Naive B cell (primary cell): ENCODE measurements at regions not wholly inside any gene's neighbourhood (a gene's known extent, or its start where the extent isn't known, plus 50 kb on each side); places are given as distances from the start of the nearest gene placed in this dataset.

Experiments
- ATAC-seq, 2 donors: fragments of 150-1000 bp; cut with Tn5 transposase; 2 replicates each; pipeline ENCODE4 v1.10.0; 2021; ENCODE audit warnings: low read depth in 2 of 2, mild to moderate bottlenecking in 2 of 2, moderate library complexity in 2 of 2
- DNase-seq: peaks from one replicate; pipeline ENCODE4 v3.0.0; 2022
- H3K27ac Mint-ChIP-seq, 6 donors: one replicate each; pipeline ENCODE4 v1.8.0; 2020 to 2022; ENCODE audit warnings: mild to moderate bottlenecking in 6 of 6, mixed read lengths in 6 of 6, moderate library complexity in 5 of 6, inconsistent platforms in 2 of 6
- H3K27me3 Mint-ChIP-seq, 3 donors: one replicate each; pipeline ENCODE4 v1.8.0; 2021 to 2022; ENCODE audit warnings: mixed read lengths in 3 of 3, mild to moderate bottlenecking in 1 of 3
- H3K36me3 Mint-ChIP-seq, 2 donors: one replicate each; pipeline ENCODE4 v1.8.0; 2020 to 2022; ENCODE audit warnings: mixed read lengths in 2 of 2, inconsistent platforms in 1 of 2, mild to moderate bottlenecking in 1 of 2
- H3K4me1 Mint-ChIP-seq, 3 donors: one replicate each; pipeline ENCODE4 v1.8.0; 2020 to 2022; ENCODE audit warnings: mixed read lengths in 3 of 3, inconsistent platforms in 1 of 3, mild to moderate bottlenecking in 1 of 3, moderate library complexity in 1 of 3
- H3K4me3 Mint-ChIP-seq, 8 donors: one replicate each; pipeline ENCODE4 v1.8.0; 2020 to 2022; ENCODE audit warnings: mild to moderate bottlenecking in 8 of 8, mixed read lengths in 8 of 8, moderate library complexity in 8 of 8, inconsistent platforms in 2 of 8
- H3K9me3 Mint-ChIP-seq, 7 donors: one replicate each; pipeline ENCODE4 v1.8.0; 2020 to 2022; ENCODE audit warnings: mixed read lengths in 7 of 7, mild to moderate bottlenecking in 5 of 7, inconsistent platforms in 2 of 7, moderate library complexity in 1 of 7

GRCh38 chr20:59406446-59406845, 106.0 kb downstream of the EDN3 start:
- no peak for DNase-seq
- H3K36me3 Mint-ChIP-seq: no peaks in the 10 kb centered on the region
- no peaks in the 10 kb centered on the region for H3K9me3 Mint-ChIP-seq
- peak overlapping the region in 1 of 8 donors; percentile 63 for H3K4me3 Mint-ChIP-seq
- peaks cover 0 to 14% (median 4%) of the 10 kb centered on the region in 3 donors for H3K4me1 Mint-ChIP-seq
- no peak for ATAC-seq
- H3K27ac Mint-ChIP-seq: no peak overlapping the region
- H3K27me3 Mint-ChIP-seq: peaks cover 4 to 31% (median 13%) of the 10 kb centered on the region in 3 donors

DNA sequence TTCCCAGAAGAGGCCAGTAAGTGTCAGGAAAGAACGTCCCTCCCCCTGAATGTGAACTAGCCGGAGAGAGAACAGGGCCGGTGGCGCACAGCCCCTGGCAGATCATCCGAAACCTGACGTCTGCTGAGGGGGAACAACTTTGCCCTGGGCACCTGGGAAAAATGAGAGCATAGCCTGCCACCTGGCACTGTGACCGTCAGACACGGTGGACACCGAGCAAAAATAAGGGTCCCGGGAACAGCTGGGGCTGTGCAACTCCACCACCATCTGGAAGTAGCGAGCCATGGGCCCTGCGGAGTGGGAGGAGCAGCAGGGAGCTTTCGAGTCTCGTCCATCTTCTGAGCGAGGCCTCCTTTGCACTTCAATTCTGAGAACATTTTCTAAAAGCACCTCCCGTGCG, 110.8 kb downstream of the EDN3 start:
- Mint-ChIP-seq H3K4me3 (no peak overlapping the region), H3K9me3 (no peaks in the 10 kb centered on the region), H3K4me1 (no peaks in the 10 kb centered on the region), H3K36me3 (no peaks in the 10 kb centered on the region), H3K27ac (no peak overlapping the region), H3K27me3 (peaks cover 9 to 30% (median 22%) of the 10 kb centered on the region in 3 donors)
- ATAC-seq (no peak), DNase-seq (no peak)

GRCh38 chr20:59411589-59411988, 111.2 kb downstream of the EDN3 start:
- Mint-ChIP-seq H3K36me3 (no peaks in the 10 kb centered on the region), H3K27ac (no peak overlapping the region), H3K9me3 (no peaks in the 10 kb centered on the region), H3K27me3 (peaks cover 13 to 32% (median 22%) of the 10 kb centered on the region in 3 donors), H3K4me1 (no peaks in the 10 kb centered on the region), H3K4me3 (no peak overlapping the region)
- DNase-seq (no peak), ATAC-seq (no peak)

DNA sequence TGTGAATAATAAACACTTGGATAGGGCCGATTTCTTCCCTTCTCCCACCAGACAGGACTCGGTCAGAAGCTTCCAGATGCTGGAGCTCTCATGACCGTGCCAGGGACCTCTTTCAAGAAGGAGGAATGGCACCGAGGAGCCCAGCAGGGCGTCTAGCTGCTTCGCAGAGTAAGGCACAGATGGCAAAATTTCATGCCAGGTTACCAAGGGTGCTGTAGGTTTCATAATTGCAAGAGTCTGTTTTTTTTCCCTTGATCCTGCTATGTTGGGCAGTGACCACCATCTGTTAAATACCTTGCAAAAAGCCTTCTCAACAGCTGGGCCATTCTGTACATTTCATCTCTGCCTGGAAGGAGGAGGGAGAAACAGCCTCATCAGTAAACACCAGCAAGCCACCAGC, 111.8 kb downstream of the EDN3 start:
- Mint-ChIP-seq H3K4me3 (no peak overlapping the region), H3K36me3 (no peaks in the 10 kb centered on the region), H3K27ac (no peak overlapping the region), H3K27me3 (peaks cover 18 to 32% (median 19%) of the 10 kb centered on the region in 3 donors), H3K9me3 (no peaks in the 10 kb centered on the region), H3K4me1 (no peaks in the 10 kb centered on the region)
- no peak for DNase-seq
- ATAC-seq: no peak

- H3K4me3 Mint-ChIP-seq: no peak overlapping the region
- no peak overlapping the region for H3K27ac Mint-ChIP-seq
- ATAC-seq (no peak), DNase-seq (no peak)
- peaks cover 0 to 2% (median 0%) of the 10 kb centered on the region in 7 donors for H3K9me3 Mint-ChIP-seq
- H3K27me3 Mint-ChIP-seq: peaks cover 20 to 33% (median 23%) of the 10 kb centered on the region in 3 donors
- no peaks in the 10 kb centered on the region for H3K4me1 Mint-ChIP-seq
- no peaks in the 10 kb centered on the region for H3K36me3 Mint-ChIP-seq
Measured at GRCh38 chr20:59412875-59413284, 112.5 kb downstream of the EDN3 start.

DNA sequence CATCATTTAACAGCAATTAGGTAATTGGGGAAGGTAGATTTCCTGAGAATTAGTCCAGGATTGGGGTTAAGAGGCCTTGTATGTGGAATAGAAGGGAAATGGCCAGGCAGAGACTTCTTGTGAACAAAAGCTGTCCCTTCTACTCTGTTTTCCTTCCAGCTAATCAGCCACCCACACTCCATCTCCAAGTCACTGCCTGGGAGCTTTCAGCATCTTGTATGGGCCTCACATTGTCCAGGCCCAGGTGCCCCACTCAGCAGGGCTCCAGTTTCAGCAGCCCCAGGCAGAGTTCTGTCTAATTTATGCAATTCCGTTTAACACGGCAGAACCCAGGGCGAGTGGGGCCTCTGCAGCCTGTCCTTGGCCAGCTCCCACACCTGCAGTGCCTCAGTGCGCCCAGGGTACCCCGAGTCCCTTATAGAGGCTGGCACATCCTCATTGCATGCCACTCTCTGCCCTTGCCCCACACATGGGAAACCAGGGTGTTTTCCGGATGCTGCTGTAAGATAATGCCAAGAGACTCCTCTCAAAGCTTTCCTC, 113.0 kb downstream of the EDN3 start:
- Mint-ChIP-seq H3K27me3 (peaks cover 20 to 32% (median 24%) of the 10 kb centered on the region in 3 donors), H3K27ac (no peak overlapping the region), H3K4me1 (no peaks in the 10 kb centered on the region), H3K36me3 (no peaks in the 10 kb centered on the region), H3K9me3 (peaks cover 0 to 2% (median 0%) of the 10 kb centered on the region in 7 donors), H3K4me3 (no peak overlapping the region)
- no peak for DNase-seq
- no peak for ATAC-seq

- H3K36me3 Mint-ChIP-seq: no peaks in the 10 kb centered on the region
- ATAC-seq (no peak), DNase-seq (no peak)
- H3K4me1 Mint-ChIP-seq: no peaks in the 10 kb centered on the region
- peaks cover 0 to 2% (median 0%) of the 10 kb centered on the region in 7 donors for H3K9me3 Mint-ChIP-seq
- peaks cover 20 to 46% (median 35%) of the 10 kb centered on the region in 3 donors for H3K27me3 Mint-ChIP-seq
- H3K27ac Mint-ChIP-seq: peak overlapping the region in 1 of 6 donors; percentile 21
- H3K4me3 Mint-ChIP-seq: no peak overlapping the region
Measured at GRCh38 chr20:59414936-59415623, 114.7 kb downstream of the EDN3 start.

DNA sequence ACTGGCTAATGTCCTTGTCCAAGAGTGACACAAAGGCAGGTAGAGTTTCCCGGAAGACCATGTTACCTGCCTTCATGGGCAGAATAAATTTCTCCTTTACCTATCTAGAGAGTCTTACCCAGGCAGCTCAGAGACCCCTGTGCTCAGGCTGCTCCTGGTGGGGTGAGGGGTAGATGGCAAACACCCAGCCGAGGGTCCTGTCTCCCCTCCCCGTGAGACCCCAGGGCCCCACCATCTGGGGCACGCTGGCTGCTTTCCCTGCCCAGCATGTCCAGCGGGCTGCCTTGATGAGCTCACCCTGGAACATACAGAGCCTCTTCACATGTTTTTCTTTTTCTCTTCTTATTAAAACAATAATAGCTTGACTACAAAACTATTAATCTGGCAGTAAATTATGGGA, 116.5 kb downstream of the EDN3 start:
- DNase-seq (no peak), ATAC-seq (no peak)
- Mint-ChIP-seq H3K36me3 (no peaks in the 10 kb centered on the region), H3K4me1 (no peaks in the 10 kb centered on the region), H3K27me3 (peaks cover 20 to 46% (median 35%) of the 10 kb centered on the region in 3 donors), H3K27ac (no peak overlapping the region), H3K9me3 (peaks cover 0 to 2% (median 0%) of the 10 kb centered on the region in 7 donors), H3K4me3 (no peak overlapping the region)

DNA sequence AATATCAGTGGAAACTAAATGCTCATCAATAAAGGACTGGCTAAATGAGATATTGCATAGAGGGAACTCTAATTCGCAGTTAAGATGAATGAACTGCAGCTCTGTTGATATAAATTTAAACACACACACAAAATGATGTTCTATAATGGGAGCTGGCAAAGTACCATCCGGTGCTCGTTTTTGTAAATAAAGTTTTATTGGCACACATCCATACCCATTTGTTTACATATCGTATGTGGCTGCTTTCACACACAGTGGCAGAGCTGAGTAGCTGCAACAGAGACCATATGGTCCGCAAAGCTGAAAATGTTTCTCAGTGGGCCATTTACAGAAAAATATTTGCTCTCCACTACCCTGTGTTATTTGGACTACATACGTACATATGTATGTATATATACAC, 120.7 kb downstream of the EDN3 start:
- Mint-ChIP-seq H3K4me3 (no peak overlapping the region), H3K4me1 (no peaks in the 10 kb centered on the region), H3K27me3 (peaks cover 7 to 33% (median 30%) of the 10 kb centered on the region in 3 donors), H3K27ac (no peak overlapping the region), H3K9me3 (peaks cover 0 to 2% (median 0%) of the 10 kb centered on the region in 7 donors), H3K36me3 (no peaks in the 10 kb centered on the region)
- no peak for ATAC-seq
- DNase-seq: no peak

DNA sequence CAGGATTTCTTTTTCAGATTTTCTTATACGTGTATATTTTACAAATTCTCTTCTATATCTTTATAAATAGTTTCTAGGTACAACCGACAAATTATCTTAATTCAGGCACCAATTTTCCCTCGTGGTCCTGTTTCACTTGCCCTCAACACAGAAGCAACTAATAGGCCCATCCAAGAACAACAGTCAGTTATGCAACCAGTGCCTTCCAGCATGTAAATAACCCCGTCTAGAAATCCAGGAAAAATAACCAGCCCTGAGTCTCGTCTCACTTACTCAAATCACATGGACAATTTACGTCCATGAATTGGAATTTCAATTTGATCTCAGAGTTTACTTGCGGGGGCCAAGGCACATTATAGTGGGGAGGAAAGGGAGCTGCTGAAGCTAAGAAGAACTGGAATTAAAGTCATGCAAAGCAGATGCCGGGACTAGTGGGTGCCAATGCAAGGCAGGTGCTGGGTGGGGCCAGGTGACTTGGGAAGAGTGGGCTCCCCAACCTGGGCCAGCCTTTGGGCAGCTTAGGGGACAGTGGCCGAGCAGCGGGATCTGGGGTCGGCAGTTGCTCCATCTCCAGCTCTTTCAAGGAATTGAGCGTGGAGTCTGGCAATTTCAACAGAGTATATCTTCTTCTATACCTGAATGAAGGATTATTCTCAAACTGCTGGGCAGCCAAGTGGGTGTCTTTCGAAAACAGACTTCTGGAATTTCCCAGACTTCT, 121.7 kb downstream of the EDN3 start:
- H3K4me1 Mint-ChIP-seq: no peaks in the 10 kb centered on the region
- peaks cover 6 to 27% (median 27%) of the 10 kb centered on the region in 3 donors for H3K27me3 Mint-ChIP-seq
- no peaks in the 10 kb centered on the region for H3K36me3 Mint-ChIP-seq
- H3K9me3 Mint-ChIP-seq: peaks cover 0 to 2% (median 0%) of the 10 kb centered on the region in 7 donors
- DNase-seq: no peak
- H3K4me3 Mint-ChIP-seq: no peak overlapping the region
- no peak for ATAC-seq
- no peak overlapping the region for H3K27ac Mint-ChIP-seq

GRCh38 chr20:59422872-59423544, 122.6 kb downstream of the EDN3 start:
- Mint-ChIP-seq H3K27ac (no peak overlapping the region), H3K27me3 (peaks cover 0 to 19% (median 18%) of the 10 kb centered on the region in 3 donors), H3K9me3 (peaks cover 0 to 1% (median 0%) of the 10 kb centered on the region in 7 donors), H3K4me3 (no peak overlapping the region), H3K36me3 (no peaks in the 10 kb centered on the region), H3K4me1 (no peaks in the 10 kb centered on the region)
- ATAC-seq (no peak), DNase-seq (no peak)

- ATAC-seq (no peak), DNase-seq (no peak)
- H3K4me3 Mint-ChIP-seq: no peak overlapping the region
- H3K27me3 Mint-ChIP-seq: peaks cover 0 to 5% (median 0%) of the 10 kb centered on the region in 3 donors
- peaks cover 0 to 17% (median 13%) of the 10 kb centered on the region in 3 donors for H3K4me1 Mint-ChIP-seq
- H3K9me3 Mint-ChIP-seq: peaks cover 0 to 5% (median 0%) of the 10 kb centered on the region in 7 donors
- H3K36me3 Mint-ChIP-seq: no peaks in the 10 kb centered on the region
- no peak overlapping the region for H3K27ac Mint-ChIP-seq
Measured at GRCh38 chr20:59424976-59425375, 124.6 kb downstream of the EDN3 start.

- peaks cover 0 to 5% (median 0%) of the 10 kb centered on the region in 3 donors for H3K27me3 Mint-ChIP-seq
Measured at GRCh38 chr20:59425572-59425971, 125.2 kb downstream of the EDN3 start.

More at GRCh38 chr20:59425572-59425971, 125.2 kb downstream of the EDN3 start:
- peaks cover 0 to 5% (median 0%) of the 10 kb centered on the region in 7 donors for H3K9me3 Mint-ChIP-seq
- no peaks in the 10 kb centered on the region for H3K36me3 Mint-ChIP-seq
- peaks cover 0 to 17% (median 13%) of the 10 kb centered on the region in 3 donors for H3K4me1 Mint-ChIP-seq
- no peak overlapping the region for H3K4me3 Mint-ChIP-seq
- ATAC-seq (no peak), DNase-seq (no peak)
- no peak overlapping the region for H3K27ac Mint-ChIP-seq
